Left lobe of liver (tissue), 2 donors: ENCODE measurements at regions not wholly inside any gene's neighbourhood (a gene's known extent, or its start where the extent isn't known, plus 50 kb on each side); places are given as distances from the start of the nearest gene placed in this dataset.
A peak's percentile ranks its signal among the peaks of the same experiment; 100 is the strongest.

Source experiments
- ATAC-seq: fragments of 200-7000 bp; cut with Tn5 transposase; one replicate; pipeline ENCODE4 v1.9.1; 2020; ENCODE audit warnings: mild to moderate bottlenecking, moderate library complexity
- DNase-seq: peaks from one replicate; pipeline ENCODE4 v3.0.0-alpha.2; 2020; ENCODE audit warnings: low spot score
- donor health status: DM: no; HTN: no; CAD: no; lungs with moderate emphysema.
- donor health status: DM: no; HTN: yes; CAD: no.

GRCh38 chr3:117954131-117954530 lies 1080.5 kb downstream of the IGSF11 start:
- DNase-seq, result no peak
- ATAC-seq, result no peak

DNA sequence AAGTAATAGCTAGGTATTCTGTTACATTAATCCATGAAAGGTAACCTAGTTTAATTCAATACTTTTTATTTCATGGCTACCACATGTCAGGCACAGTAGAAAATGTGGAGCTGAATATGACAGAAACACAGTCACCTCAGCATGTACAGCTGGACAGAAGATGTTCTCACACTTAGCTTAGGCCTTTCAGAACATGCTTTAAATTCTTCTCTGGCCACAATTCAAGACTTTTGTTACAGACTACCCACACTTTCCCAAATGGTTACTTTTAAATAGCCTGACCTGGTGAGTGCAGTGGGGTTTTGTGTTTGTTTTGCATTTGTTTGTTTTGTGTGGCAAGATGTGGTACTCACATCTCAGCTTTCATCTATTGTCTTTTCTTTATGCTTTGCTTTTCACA lies 1079.5 kb downstream of the IGSF11 start:
- ATAC-seq, result no peak

GRCh38 chr3:117958027-117958426 lies 1076.6 kb downstream of the IGSF11 start:
- DNase-seq (no peak), ATAC-seq (no peak)

More for the DNA sequence above, 1079.5 kb downstream of the IGSF11 start:
- DNase-seq, result no peak

DNA sequence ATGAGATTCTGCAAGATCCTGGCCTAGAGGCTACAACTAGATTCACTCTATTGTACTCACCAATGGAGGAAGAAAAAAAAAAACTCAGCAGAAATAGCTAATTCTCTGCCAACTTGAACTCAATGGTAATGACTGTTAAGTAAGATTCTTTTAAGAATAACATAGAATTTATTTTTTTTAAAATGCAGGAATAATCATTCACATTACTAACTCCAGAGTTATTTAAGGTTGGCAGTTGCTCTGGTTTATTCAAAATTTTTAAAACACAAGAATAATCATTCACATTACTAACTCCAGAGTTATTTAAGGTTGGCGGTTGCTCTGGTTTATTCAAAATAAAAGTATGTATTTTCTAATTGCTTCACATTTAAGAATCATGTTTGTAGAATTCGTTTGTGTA lies 1071.9 kb downstream of the IGSF11 start:
- no peak for ATAC-seq
- no peak for DNase-seq

GRCh38 chr3:117963858-117964257 lies 1070.8 kb downstream of the IGSF11 start:
- no peak for DNase-seq
- no peak for ATAC-seq

DNA sequence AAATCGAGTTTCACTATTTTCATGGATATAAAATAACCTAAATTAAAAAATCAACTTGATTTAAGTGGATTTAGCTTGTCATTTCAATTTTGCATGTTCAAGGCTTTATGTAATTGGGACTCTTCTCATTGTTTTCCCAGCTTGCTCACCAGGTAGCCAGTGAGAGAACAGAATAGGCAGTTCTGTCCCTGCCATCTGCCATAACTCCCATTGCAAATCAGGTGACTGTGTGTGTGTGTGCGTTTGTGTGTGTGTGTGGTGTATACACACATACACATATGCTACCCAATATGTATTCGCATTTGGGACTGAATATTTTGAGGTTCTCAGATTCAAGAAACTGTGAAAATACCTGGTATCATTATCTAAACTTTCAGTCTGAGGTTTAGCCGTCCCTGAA lies 1069.8 kb downstream of the IGSF11 start:
- ATAC-seq (no peak), DNase-seq (no peak)

DNA sequence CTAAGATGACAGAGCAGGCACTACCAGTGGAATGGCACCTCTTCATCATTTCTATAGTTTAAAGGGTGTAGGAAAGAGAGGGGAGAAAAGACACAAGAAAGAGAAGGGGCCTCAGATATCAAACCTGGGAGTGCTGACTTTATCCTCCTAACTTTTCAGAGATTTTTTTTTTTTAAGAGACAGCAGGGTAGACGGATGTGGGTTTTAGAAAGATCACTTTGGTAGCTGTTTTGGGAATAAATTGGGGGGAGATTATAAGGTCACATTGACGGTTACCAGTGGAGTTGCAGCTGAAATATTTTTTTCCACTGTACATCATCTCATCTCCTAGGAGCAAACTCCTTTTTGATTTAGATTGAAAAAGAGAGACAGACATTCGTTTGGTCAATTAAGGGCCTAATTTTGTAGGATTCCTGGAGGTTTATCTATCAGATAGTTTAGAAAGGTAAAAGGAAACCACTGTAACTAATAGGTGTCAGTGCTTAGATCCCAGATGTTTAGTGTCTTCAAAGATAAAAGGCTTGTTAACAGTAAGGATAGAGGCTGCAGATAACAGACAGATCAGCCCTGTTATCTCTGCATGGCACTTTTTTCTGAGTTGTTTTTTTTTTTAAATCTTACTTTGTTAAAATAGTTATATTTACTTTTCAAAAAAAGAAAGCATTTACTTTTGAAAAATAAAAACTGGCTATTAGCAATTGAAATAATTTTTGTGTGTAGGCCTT lies 1057.0 kb downstream of the IGSF11 start:
- ATAC-seq (no peak), DNase-seq (no peak)

DNA sequence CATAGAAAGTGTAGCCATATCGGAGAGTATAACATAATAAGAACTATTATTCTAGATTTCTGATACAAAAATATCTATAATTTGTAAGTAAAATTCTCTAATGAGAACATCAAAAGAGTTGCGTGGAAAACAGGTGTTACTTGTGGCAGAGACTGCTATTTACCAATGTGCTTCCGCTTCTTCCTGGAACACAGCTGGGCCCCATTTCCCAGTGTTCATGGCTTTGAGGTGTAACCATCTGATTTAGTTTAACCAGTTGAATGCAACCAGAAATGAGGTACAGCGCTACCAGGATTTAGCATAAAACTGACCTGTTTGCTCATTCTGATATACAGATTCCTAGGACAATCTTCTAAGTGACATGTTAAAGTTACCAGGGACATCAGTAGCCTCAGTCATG lies 1055.2 kb downstream of the IGSF11 start:
- no peak for ATAC-seq
- DNase-seq, result no peak

- ATAC-seq (no peak), DNase-seq (no peak)
Measured at GRCh38 chr3:117987256-117987655, 1047.4 kb downstream of the IGSF11 start.

DNA sequence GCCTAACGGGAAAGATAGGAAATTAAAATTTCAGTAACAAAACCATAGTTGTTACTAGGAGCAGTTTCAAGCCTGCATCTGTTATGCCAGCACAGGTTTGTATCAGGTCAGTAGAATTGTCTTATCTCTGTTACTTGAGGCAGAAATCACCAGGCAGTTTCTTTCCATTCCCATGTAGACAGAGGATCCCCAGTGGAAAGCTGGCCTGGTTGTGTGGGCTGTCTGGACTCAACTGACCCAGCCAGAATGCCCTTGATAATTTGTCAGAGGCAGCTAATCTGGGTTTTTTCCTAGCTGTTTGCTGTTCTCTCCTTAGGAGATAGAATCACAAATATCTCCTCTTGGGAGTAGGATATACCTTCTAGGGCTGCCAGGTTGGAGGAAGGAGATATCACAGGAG lies 1044.7 kb downstream of the IGSF11 start:
- ATAC-seq (no peak), DNase-seq (no peak)

DNA sequence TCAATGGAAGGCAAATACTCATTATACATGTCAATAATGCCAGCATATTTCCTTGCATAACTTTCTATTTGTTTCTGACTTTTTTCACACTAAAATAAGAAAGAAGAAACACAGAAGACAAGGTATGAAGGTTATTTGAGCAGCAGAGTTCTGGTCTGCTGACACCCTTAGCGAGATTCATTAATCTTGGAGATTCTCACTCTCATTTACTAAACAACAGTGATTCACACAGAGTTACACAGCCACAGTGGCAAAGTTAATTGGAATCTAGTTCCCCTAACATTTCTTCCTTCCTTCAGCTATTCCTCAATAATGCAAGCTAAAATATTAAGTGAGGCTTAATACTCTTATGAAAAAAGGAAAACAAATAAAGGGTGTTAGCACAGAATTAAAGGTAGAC lies 1044.0 kb downstream of the IGSF11 start:
- ATAC-seq (no peak), DNase-seq (no peak)

- ATAC-seq (no peak), DNase-seq (no peak)
Measured at GRCh38 chr3:117995842-117996437, 1038.7 kb downstream of the IGSF11 start.

DNA sequence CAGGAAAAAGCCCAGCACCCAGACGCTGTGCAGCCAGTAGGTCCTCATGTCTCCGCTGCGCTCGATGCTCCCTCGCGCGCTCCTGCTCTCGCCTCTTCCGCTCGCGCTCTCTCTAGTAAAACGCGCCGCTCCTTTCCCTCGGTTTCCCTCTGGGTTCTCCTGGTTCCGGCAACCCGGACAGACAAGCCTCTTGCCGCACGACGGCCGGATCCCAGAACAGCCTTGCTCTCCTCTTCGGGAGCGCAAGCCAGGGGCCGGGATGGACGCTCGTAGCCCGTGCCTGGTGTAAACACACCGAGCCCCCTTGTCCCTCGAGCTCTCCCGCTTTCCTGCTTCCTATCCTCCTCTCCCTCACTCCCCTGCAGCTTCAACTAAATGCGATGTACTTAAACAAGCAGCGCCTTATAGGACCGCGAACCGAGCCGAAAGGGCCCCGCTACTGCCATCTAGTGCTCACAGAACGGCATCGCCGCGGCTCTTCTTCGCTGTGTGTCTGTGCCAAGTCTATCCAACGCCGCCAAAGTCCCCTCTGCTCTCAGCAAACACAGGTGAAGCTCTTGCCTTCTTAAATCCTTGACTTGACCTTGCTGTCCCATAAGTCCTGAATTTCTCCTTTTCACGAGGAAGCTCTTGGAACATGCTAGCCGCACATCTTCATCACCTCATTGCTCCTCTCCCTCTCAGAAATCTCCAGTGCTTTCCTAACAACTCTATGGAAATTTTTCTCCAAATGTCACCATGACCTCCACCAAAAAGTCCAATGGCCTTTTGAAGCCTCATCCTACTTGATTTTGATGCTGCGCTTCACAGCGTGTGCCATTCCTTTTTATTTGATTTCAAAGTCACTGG lies 1037.2 kb downstream of the IGSF11 start:
- peak; percentile 99 for ATAC-seq
- peak; percentile 68 for DNase-seq

DNA sequence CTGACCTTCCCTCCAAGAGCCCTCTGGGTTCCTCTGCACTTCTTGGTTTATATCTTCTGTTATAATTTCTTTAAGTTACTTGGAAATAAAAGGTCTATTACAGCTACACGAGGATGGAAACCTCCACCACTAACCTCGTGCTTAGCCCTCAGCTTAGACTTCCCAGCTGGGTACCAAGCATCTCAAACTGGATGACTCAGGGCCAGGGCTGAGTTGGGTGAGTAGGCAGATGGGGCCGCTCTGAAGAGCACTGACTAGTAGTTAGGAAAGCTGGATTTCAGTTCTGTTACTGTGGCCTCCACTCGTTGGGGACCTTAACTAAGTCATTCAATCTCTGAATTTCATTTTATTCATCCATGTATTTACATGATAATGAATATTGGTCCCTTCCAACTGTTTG lies 1036.6 kb downstream of the IGSF11 start:
- DNase-seq (no peak), ATAC-seq (no peak)

DNA sequence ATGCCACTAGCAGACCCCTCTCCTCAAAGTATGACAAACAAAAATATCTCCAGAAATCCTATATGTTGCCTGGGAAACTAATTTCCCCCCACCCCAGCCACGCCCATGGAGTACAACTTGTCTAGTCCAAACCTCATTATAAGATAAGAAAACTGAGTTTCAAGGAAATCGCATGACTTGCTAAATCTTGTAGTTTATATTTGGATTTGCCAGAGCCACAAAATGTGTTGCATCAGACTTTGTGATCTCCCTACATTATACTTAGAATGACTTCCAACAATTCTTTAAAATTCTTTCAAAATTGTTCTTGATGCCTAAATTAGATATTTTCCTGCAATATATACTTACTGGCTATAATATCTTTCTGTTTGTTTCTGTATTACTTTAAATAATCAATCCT lies 1034.4 kb downstream of the IGSF11 start:
- no peak for ATAC-seq
- no peak for DNase-seq

DNA sequence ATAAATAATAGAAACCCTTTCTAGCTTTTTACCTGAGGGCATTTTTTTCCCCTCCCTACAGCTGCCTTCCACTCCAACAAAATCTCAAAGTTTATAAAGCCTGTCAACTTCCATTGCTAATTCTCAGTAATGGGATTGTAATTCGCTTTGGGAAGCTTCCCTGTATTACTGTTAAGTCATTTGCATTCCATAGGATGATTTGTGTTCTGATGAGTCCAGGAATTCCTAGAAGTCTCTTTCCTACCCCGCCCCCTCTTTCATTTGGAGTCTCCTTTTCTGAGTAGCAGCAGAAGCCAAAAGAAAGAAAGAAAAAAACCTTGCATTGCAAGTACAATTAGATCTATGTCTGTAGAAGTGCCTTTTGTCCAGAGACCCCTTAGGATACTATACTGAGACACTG lies 1033.3 kb downstream of the IGSF11 start:
- ATAC-seq (no peak), DNase-seq (no peak)

- ATAC-seq (no peak), DNase-seq (no peak)
Measured at GRCh38 chr3:118011910-118012309, 1022.7 kb downstream of the IGSF11 start.

GRCh38 chr3:118029049-118029448 lies 1005.6 kb downstream of the IGSF11 start:
- DNase-seq (no peak), ATAC-seq (no peak)

- no peak for DNase-seq
- ATAC-seq, result no peak
Measured at GRCh38 chr3:118036215-118036614, 998.4 kb downstream of the IGSF11 start.

DNA sequence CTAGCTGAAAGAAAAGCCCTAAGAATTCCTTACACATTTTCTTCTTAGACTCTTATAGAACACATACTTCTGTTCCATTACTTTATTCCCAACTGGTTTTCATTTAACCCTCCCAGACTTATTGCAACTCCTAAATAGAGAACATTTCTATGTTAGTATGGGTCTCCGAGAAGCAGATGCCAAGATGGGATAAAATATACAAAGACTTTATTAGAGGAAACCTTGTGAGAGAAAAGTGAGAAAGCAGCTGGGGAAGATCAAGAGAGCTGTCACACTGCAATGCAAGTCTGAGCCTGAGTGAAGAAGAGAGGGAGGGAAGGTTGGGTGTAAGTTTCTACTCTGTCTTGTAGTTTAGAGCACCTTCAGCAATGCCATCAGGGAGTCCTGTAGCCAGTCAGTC lies 979.3 kb downstream of the IGSF11 start:
- no peak for DNase-seq

GRCh38 chr3:118057086-118057485 lies 977.6 kb downstream of the IGSF11 start:
- no peak for ATAC-seq

More for the DNA sequence above, 979.3 kb downstream of the IGSF11 start:
- ATAC-seq, result no peak

GRCh38 chr3:118059096-118059495 lies 975.5 kb downstream of the IGSF11 start:
- no peak for ATAC-seq
- DNase-seq, result no peak

More at GRCh38 chr3:118057086-118057485, 977.6 kb downstream of the IGSF11 start:
- DNase-seq, result no peak
